IMR-90 (cell line): ENCODE measurements at regions not wholly inside any gene's neighbourhood (a gene's known extent, or its start where the extent isn't known, plus 50 kb on each side); places are given as distances from the start of the nearest gene placed in this dataset.

ENCODE experiments used
- ATAC-seq: fragments of 200-7000 bp; cut with Tn5 transposase; 2 replicates; pipeline ENCODE4 v1.9.1; 2020; ENCODE audit warnings: low read depth, mild to moderate bottlenecking, moderate library complexity
- BruUV-seq: library from RNA; stranded (reverse); fragments of 400-500 nt; replicated peaks from 2 replicates; lab custom pipeline; 2021; lab: Mats Ljungman, UMichigan
- CTCF ChIA-PET: fragments of 300-600 bp; formaldehyde crosslinking; extraction: SDS; loops from one replicate; lab custom pipeline; 2021; ENCODE audit warnings: antibody characterized with exemption; lab: Yijun Ruan, JAX
- POLR2A ChIA-PET: fragments of 300-600 bp; sonication (Branson Sonifier 250); formaldehyde crosslinking; loops from one replicate; lab custom pipeline; 2022; ENCODE audit warnings: antibody characterized with exemption; ENCODE audit not compliant: unreplicated experiment; lab: Charles Lee
- DNase-seq: peaks from one replicate; pipeline ENCODE4 v3.0.0; 2013
- H2AFZ ChIP-seq: replicated peaks from 2 replicates; pipeline ENCODE3; 2013; ENCODE audit warnings: low read length, mild to moderate bottlenecking; ENCODE audit not compliant: poor library complexity
- H2AK5ac ChIP-seq: 2 replicates; pipeline ENCODE4 v1.6.1; 2013; ENCODE audit warnings: low read depth, low read length, inconsistent platforms
- H2AK9ac ChIP-seq: replicated peaks from 2 replicates; pipeline ENCODE3; 2013; ENCODE audit warnings: mild to moderate bottlenecking, low read depth, low read length, moderate library complexity; ENCODE audit not compliant: poor library complexity
- H2BK120ac ChIP-seq: 2 replicates; pipeline ENCODE4 v1.6.1; 2013; ENCODE audit warnings: low read depth, low read length, inconsistent platforms
- H2BK15ac ChIP-seq: 3 replicates; pipeline ENCODE4 v1.6.1; 2013; ENCODE audit warnings: low read depth, low read length, inconsistent platforms
- H2BK20ac ChIP-seq: 2 replicates; pipeline ENCODE4 v1.6.1; 2013; ENCODE audit warnings: low read depth, mild to moderate bottlenecking, inconsistent platforms, low read length, moderate library complexity
- H2BK5ac ChIP-seq: 2 replicates; pipeline ENCODE4 v1.6.1; 2013; ENCODE audit warnings: mild to moderate bottlenecking, low read depth, low read length, inconsistent platforms; ENCODE audit not compliant: poor library complexity, severe bottlenecking
- H3K14ac ChIP-seq: replicated peaks from 2 replicates; pipeline ENCODE4 v1.6.1; 2013; ENCODE audit warnings: low read depth, low read length, inconsistent platforms
- H3K18ac ChIP-seq: 2 replicates; pipeline ENCODE4 v1.6.1; 2013; ENCODE audit warnings: low read depth, low read length, control low read depth
- H3K23ac ChIP-seq: 2 replicates; pipeline ENCODE4 v1.6.1; 2013; ENCODE audit warnings: low read depth, low read length, inconsistent platforms
- H3K27ac ChIP-seq: 2 replicates; pipeline ENCODE4 v1.5.1; 2013; ENCODE audit warnings: mild to moderate bottlenecking, control low read depth, low read length; ENCODE audit not compliant: insufficient read depth
- H3K27me3 ChIP-seq: 2 replicates; pipeline ENCODE4 v1.6.1; 2013; ENCODE audit warnings: low read length; ENCODE audit not compliant: control insufficient read depth, insufficient read depth
- H3K36me3 ChIP-seq: 2 replicates; pipeline ENCODE4 v1.6.1; 2013; ENCODE audit warnings: low read length, mixed read lengths; ENCODE audit not compliant: control insufficient read depth, insufficient read depth
- H3K4ac ChIP-seq: 2 replicates; pipeline ENCODE4 v1.6.1; 2013; ENCODE audit warnings: low read depth, low read length, inconsistent platforms
- H3K4me1 ChIP-seq: 2 replicates; pipeline ENCODE4 v1.6.1; 2013; ENCODE audit warnings: low read length, mixed read lengths; ENCODE audit not compliant: control insufficient read depth, insufficient read depth
- H3K4me2 ChIP-seq: 2 replicates; pipeline ENCODE4 v1.6.1; 2013; ENCODE audit warnings: low read depth, mild to moderate bottlenecking, control low read depth, low read length, moderate library complexity
- H3K4me3 ChIP-seq: 2 replicates; pipeline ENCODE4 v1.5.1; 2013; ENCODE audit warnings: low read depth, mild to moderate bottlenecking, control low read depth, low read length, moderate library complexity; ENCODE audit not compliant: insufficient read depth
- H3K56ac ChIP-seq: 2 replicates; pipeline ENCODE4 v1.6.1; 2013; ENCODE audit warnings: low read length, inconsistent platforms; ENCODE audit not compliant: insufficient read depth; ENCODE audit errors: extremely low read depth
- H3K79me1 ChIP-seq, 2 experiments: 2 replicates each; pipeline ENCODE4 v1.6.1; 2013; ENCODE audit warnings: low read length in 2 of 2, inconsistent platforms in 1 of 2, low read depth in 1 of 2
- H3K9ac ChIP-seq: 2 replicates; pipeline ENCODE4 v1.6.1; 2013; ENCODE audit warnings: low read depth, low read length, control low read depth
- H3K9me1 ChIP-seq: 2 replicates; pipeline ENCODE4 v1.6.1; 2013; ENCODE audit warnings: low read length, inconsistent platforms; ENCODE audit not compliant: insufficient read depth
- H3K9me3 ChIP-seq: 2 replicates; pipeline ENCODE4 v1.6.1; 2013; ENCODE audit warnings: low read length; ENCODE audit not compliant: control insufficient read depth, insufficient read depth
- H4K20me1 ChIP-seq: 2 replicates; pipeline ENCODE4 v1.6.1; 2013; ENCODE audit warnings: low read length, inconsistent platforms; ENCODE audit not compliant: insufficient read depth
- H4K5ac ChIP-seq: 2 replicates; pipeline ENCODE4 v1.6.1; 2013; ENCODE audit warnings: mild to moderate bottlenecking, low read depth, low read length, control low read depth
- H4K8ac ChIP-seq, 2 experiments: 2 replicates each; pipeline ENCODE4 v1.6.1; 2013; ENCODE audit warnings: low read depth in 2 of 2, low read length in 2 of 2, control low read depth in 1 of 2, inconsistent platforms in 1 of 2
- H4K91ac ChIP-seq: 2 replicates; pipeline ENCODE4 v1.6.1; 2013; ENCODE audit warnings: low read depth, low read length, inconsistent platforms; ENCODE audit not compliant: insufficient read depth
- FOS ChIP-seq: fragments of 150-350 bp; IDR thresholded peaks from 2 replicates; pipeline ENCODE4 v1.6.1; 2016; ENCODE audit warnings: low read depth, low read length
- MAFK ChIP-seq: IDR thresholded peaks from 2 replicates; pipeline ENCODE4 v1.6.1; 2012; ENCODE audit warnings: low read depth, low read length, improper control_type of control experiment
- MAZ ChIP-seq: IDR thresholded peaks from 2 replicates; pipeline ENCODE4 v1.6.1; 2012; ENCODE audit warnings: low read depth, mild to moderate bottlenecking, low read length, improper control_type of control experiment, moderate library complexity, borderline replicate concordance
- NFE2L2 ChIP-seq: fragments of 150-350 bp; IDR thresholded peaks from 2 replicates; pipeline ENCODE4 v1.6.1; 2016; ENCODE audit warnings: low read depth, mild to moderate bottlenecking, low read length
- POLR2A ChIP-seq: IDR thresholded peaks from 2 replicates; pipeline ENCODE4 v1.6.1; 2012; ENCODE audit warnings: mild to moderate bottlenecking, low read depth, low read length
- RCOR1 ChIP-seq: IDR thresholded peaks from 2 replicates; pipeline ENCODE4 v1.6.1; 2012; ENCODE audit warnings: mild to moderate bottlenecking, low read length, improper control_type of control experiment; ENCODE audit not compliant: insufficient replicate concordance
- WGBS, 2 experiments: methylation state at CpG; one replicate each; pipeline versions ENCODE4 v1.1.5 to v1.1.7; 2013; ENCODE audit warnings: missing lambda C conversion rate in 2 of 2; ENCODE audit not compliant: insufficient read length in 1 of 2; ENCODE audit errors: extremely low coverage in 2 of 2; 5-methylcytosine and 5-hydroxymethylcytosine counted together
- dilution Hi-C: fragments of 300-500 bp; cut with HindIII; formaldehyde crosslinking; loops from one replicate; pipeline ENCODE4 v1.14.3; 2018; ENCODE audit warnings: low sequenced_read_pairs; ENCODE audit not compliant: unreplicated experiment
- in situ Hi-C: fragments of 300-500 bp; cut with MboI; formaldehyde crosslinking; loops from 3 replicates; pipeline ENCODE4 v1.14.3; 2019; ENCODE audit warnings: low sequenced_read_pairs, inconsistent platforms, mixed read lengths
- intact Hi-C: fragments of 100-400 bp; cut with micrococcal nuclease; formaldehyde crosslinking; loops from 2 replicates; pipeline ENCODE4 v1.10.0; 2022

DNA sequence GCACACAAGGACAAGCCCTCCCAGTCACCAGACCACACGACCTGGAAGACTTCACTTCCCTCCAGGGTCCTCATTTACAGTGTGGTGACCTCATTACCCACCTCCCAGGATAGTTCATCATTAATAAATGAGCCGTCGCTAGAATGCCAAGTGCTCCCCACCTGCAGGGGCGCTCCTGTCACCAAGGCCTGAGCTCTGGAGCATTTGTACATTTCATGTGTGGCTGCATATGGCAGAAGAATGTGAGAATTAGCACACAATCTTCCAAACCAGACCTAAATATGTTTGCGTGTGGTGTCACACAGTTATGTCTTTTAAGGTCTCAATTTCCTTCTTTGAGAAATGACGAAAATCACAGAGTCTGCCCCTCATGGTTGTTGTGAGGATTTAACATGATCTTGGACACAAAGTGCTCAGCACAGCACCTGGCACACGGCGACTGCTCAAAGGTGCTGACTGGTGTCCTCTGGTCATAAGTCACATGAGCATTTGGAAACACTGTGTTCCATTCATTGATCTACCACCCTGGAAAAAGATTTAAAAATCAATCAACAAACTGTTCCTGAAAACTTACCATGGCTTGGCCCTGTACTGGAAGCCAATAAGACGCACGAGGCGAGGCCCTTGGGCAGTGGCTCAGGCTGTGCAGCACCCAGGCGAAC lies 150.6 kb upstream of the SPACA7 start:
- no peak overlapping the region for H3K4ac ChIP-seq
- no peak overlapping the region for H2AK9ac ChIP-seq
- no peaks in the 10 kb centered on the region for H3K27me3 ChIP-seq
- peaks cover 51% of the 10 kb centered on the region for H3K9me3 ChIP-seq
- H2BK15ac ChIP-seq, result no peak overlapping the region
- H4K20me1 ChIP-seq, result no peaks in the 10 kb centered on the region
- no peak overlapping the region for H3K4me2 ChIP-seq
- intact Hi-C loops (no loop called here), in situ Hi-C loops (no loop called here), dilution Hi-C loops (no loop called here)
- no peaks in the 10 kb centered on the region for H3K4me1 ChIP-seq
- no peaks in the 10 kb centered on the region for H3K9me1 ChIP-seq
- H3K36me3 ChIP-seq, result no peaks in the 10 kb centered on the region
- no peak overlapping the region for H2BK20ac ChIP-seq
- ATAC-seq (no peak), DNase-seq (no peak)
- no peak overlapping the region for H3K56ac ChIP-seq
- TF ChIP-seq MAZ (no peak), POLR2A (no peak), FOS (no peak), MAFK (no peak), NFE2L2 (no peak), RCOR1 (no peak)
- H3K27ac ChIP-seq, result no peak overlapping the region
- CTCF ChIA-PET, result no interaction called here
- no peak overlapping the region for H2BK120ac ChIP-seq
- H3K79me1 ChIP-seq, result no peaks in the 10 kb centered on the region
- WGBS, 2 experiments, result 60% methylated on average over 1 of the region's 12 CpGs; no CpG with 5 or more reads in 1 of the 2 experiments
- no peak overlapping the region for H2BK5ac ChIP-seq
- no peak overlapping the region for H2AK5ac ChIP-seq
- no peak overlapping the region for H4K91ac ChIP-seq
- H4K5ac ChIP-seq, result no peak overlapping the region
- no TSS peak for BruUV-seq
- no peak overlapping the region for H3K23ac ChIP-seq
- H4K8ac ChIP-seq, result no peak overlapping the region
- POLR2A ChIA-PET, result no interaction called here
- no peak overlapping the region for H3K14ac ChIP-seq
- H2AFZ ChIP-seq, result no peak overlapping the region
- H3K9ac ChIP-seq, result no peak overlapping the region
- H3K18ac ChIP-seq, result no peak overlapping the region
- H3K4me3 ChIP-seq, result no peak overlapping the region
